ENCODE measurements at regions not wholly inside any gene's neighbourhood (a gene's known extent, or its start where the extent isn't known, plus 50 kb on each side); places are given as distances from the start of the nearest gene placed in this dataset.

DNA sequence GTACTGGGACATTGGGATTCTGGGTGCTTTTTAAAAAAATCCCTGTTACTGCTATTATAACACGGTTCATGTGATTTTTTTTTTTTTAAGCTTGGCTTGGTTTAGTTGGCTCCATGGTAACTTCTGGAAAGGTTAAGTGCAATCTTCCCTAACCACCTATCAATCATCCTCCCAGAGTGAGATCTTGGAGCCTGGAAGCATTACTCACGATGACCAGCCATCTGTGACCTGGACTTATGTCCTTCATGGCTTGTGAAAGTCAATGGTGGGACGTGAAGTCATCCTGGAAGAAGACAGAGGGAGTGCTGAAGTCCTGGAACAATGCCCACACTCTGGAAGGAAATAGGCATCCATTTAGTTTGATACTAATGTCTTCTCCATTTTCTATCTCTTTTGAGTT, 135.5 kb upstream of the FRMD4A start (continued):
- TF ChIP-seq, protein P1, sequence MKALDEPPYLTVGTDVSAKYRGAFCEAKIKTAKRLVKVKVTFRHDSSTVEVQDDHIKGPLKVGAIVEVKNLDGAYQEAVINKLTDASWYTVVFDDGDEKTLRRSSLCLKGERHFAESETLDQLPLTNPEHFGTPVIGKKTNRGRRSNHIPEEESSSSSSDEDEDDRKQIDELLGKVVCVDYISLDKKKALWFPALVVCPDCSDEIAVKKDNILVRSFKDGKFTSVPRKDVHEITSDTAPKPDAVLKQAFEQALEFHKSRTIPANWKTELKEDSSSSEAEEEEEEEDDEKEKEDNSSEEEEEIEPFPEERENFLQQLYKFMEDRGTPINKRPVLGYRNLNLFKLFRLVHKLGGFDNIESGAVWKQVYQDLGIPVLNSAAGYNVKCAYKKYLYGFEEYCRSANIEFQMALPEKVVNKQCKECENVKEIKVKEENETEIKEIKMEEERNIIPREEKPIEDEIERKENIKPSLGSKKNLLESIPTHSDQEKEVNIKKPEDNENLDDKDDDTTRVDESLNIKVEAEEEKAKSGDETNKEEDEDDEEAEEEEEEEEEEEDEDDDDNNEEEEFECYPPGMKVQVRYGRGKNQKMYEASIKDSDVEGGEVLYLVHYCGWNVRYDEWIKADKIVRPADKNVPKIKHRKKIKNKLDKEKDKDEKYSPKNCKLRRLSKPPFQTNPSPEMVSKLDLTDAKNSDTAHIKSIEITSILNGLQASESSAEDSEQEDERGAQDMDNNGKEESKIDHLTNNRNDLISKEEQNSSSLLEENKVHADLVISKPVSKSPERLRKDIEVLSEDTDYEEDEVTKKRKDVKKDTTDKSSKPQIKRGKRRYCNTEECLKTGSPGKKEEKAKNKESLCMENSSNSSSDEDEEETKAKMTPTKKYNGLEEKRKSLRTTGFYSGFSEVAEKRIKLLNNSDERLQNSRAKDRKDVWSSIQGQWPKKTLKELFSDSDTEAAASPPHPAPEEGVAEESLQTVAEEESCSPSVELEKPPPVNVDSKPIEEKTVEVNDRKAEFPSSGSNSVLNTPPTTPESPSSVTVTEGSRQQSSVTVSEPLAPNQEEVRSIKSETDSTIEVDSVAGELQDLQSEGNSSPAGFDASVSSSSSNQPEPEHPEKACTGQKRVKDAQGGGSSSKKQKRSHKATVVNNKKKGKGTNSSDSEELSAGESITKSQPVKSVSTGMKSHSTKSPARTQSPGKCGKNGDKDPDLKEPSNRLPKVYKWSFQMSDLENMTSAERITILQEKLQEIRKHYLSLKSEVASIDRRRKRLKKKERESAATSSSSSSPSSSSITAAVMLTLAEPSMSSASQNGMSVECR (CRISPR knock-in tag; IDR thresholded peaks at IDR 0.05; ENCODE audit: borderline replicate concordance), result no peak

DNA sequence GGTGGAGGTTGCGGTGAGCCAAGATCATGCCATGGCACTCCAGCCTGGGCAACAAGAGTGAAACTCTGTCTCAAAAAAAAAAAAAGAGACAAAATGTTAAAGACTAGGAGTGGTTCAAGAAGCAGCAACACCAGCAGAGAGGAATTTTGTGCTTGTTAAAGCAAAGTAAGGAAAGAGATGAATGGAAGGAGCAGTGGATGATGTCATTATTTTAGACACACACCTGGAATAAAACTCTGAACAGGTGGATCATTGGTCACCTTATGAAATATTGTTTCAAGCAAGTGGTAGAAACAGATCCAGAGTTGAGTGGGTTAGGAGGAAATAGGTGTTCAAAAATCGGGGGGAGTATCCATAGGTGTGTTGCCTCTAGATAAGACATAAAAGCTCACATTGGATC, 129.7 kb upstream of the FRMD4A start:
- peaks cover 5% of the 10 kb centered on the region; the same call in 1 of the 2 replicates for H3K27me3 Mint-ChIP-seq (ENCODE audit: low read depth)
- ATAC-seq, result no peak

More for the DNA sequence above, 129.7 kb upstream of the FRMD4A start:
- ChIA-PET POLR2A (no interaction called here), CTCF (no interaction called here)
- H3K4me3 Mint-ChIP-seq, result no peak overlapping the region
- peaks cover 38% of the 10 kb centered on the region for H3K9me3 Mint-ChIP-seq
- H3K27ac Mint-ChIP-seq, result no peak overlapping the region
- H3K36me3 Mint-ChIP-seq, result peaks cover 23% of the 10 kb centered on the region
- no peak for DNase-seq (ENCODE audit: low spot score)
- TF ChIP-seq ERG (CRISPR knock-in tag; IDR thresholded peaks at IDR 0.05) (no peak), USF1 (CRISPR knock-in tag; IDR thresholded peaks at IDR 0.05) (no peak), ESRRA (CRISPR knock-in tag; IDR thresholded peaks at IDR 0.05; ENCODE audit: borderline replicate concordance) (no peak), ZNF121 (CRISPR knock-in tag; IDR thresholded peaks at IDR 0.05) (no peak), ZNF532 (CRISPR knock-in tag; IDR thresholded peaks at IDR 0.05; ENCODE audit: borderline replicate concordance) (no peak), ZNF423 (CRISPR knock-in tag; IDR thresholded peaks at IDR 0.05) (no peak), ZNF317 (CRISPR knock-in tag; IDR thresholded peaks at IDR 0.05; ENCODE audit: borderline replicate concordance, low read depth) (no peak), AFF4 (CRISPR knock-in tag; IDR thresholded peaks at IDR 0.05; ENCODE audit: borderline replicate concordance) (no peak), SP1 (CRISPR knock-in tag; conservative IDR thresholded peaks at IDR 0.05) (no peak), GRHL2 (CRISPR knock-in tag; IDR thresholded peaks at IDR 0.05; ENCODE audit: insufficient replicate concordance, severe bottlenecking) (no peak), STAT6 (CRISPR knock-in tag; conservative IDR thresholded peaks at IDR 0.05; ENCODE audit: low read depth) (no peak)
- TF ChIP-seq, protein P2, sequence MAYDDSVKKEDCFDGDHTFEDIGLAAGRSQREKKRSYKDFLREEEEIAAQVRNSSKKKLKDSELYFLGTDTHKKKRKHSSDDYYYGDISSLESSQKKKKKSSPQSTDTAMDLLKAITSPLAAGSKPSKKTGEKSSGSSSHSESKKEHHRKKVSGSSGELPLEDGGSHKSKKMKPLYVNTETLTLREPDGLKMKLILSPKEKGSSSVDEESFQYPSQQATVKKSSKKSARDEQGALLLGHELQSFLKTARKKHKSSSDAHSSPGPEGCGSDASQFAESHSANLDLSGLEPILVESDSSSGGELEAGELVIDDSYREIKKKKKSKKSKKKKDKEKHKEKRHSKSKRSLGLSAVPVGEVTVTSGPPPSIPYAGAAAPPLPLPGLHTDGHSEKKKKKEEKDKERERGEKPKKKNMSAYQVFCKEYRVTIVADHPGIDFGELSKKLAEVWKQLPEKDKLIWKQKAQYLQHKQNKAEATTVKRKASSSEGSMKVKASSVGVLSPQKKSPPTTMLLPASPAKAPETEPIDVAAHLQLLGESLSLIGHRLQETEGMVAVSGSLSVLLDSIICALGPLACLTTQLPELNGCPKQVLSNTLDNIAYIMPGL (CRISPR knock-in tag; IDR thresholded peaks at IDR 0.05), result no peak
- TF ChIP-seq, protein P3, sequence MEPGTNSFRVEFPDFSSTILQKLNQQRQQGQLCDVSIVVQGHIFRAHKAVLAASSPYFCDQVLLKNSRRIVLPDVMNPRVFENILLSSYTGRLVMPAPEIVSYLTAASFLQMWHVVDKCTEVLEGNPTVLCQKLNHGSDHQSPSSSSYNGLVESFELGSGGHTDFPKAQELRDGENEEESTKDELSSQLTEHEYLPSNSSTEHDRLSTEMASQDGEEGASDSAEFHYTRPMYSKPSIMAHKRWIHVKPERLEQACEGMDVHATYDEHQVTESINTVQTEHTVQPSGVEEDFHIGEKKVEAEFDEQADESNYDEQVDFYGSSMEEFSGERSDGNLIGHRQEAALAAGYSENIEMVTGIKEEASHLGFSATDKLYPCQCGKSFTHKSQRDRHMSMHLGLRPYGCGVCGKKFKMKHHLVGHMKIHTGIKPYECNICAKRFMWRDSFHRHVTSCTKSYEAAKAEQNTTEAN (CRISPR knock-in tag; IDR thresholded peaks at IDR 0.05), result no peak
- H3K4me1 Mint-ChIP-seq, result no peaks in the 10 kb centered on the region

Measured in WTC11 (cell line).